ENCODE measurements at regions not wholly inside any gene's neighbourhood (a gene's known extent, or its start where the extent isn't known, plus 50 kb on each side); places are given as distances from the start of the nearest gene placed in this dataset.

- Histone ChIP-seq H3K9me3 (no peaks in the 10 kb centered on the region), H3K36me3 (no peaks in the 10 kb centered on the region), H3K27me3 (no peaks in the 10 kb centered on the region), H3K4me1 (no peaks in the 10 kb centered on the region), H3K4me3 (no peak overlapping the region), H3K27ac (no peak overlapping the region)
- TF ChIP-seq CTCF (IDR thresholded peaks at IDR 0.05) (no peak), POLR2A (IDR thresholded peaks at IDR 0.05) (no peak)
- intact Hi-C loops (cut with DNase I; ENCODE audit: low total_unique reads) = no loop called here
- no peak for DNase-seq
Observed at GRCh38 chr5:133730866-133731265, 118.5 kb upstream of the FSTL4 start.

- Histone ChIP-seq H3K27me3 (no peaks in the 10 kb centered on the region), H3K4me3 (no peak overlapping the region), H3K4me1 (no peaks in the 10 kb centered on the region), H3K27ac (no peak overlapping the region), H3K36me3 (no peaks in the 10 kb centered on the region), H3K9me3 (no peaks in the 10 kb centered on the region)
- intact Hi-C loops (cut with DNase I; ENCODE audit: low total_unique reads) = no loop called here
- TF ChIP-seq POLR2A (IDR thresholded peaks at IDR 0.05) (no peak), CTCF (IDR thresholded peaks at IDR 0.05) (no peak)
- DNase-seq = no peak
Observed at GRCh38 chr5:133730346-133730745, 118.0 kb upstream of the FSTL4 start.

- TF ChIP-seq POLR2A (IDR thresholded peaks at IDR 0.05) (no peak), CTCF (IDR thresholded peaks at IDR 0.05) (no peak)
- Histone ChIP-seq H3K4me1 (no peaks in the 10 kb centered on the region), H3K36me3 (no peaks in the 10 kb centered on the region), H3K27ac (no peak overlapping the region), H3K4me3 (no peak overlapping the region), H3K9me3 (no peaks in the 10 kb centered on the region), H3K27me3 (no peaks in the 10 kb centered on the region)
- intact Hi-C loops (cut with DNase I; ENCODE audit: low total_unique reads) = no loop called here
- DNase-seq = no peak
Observed at GRCh38 chr5:133729800-133730199, 117.5 kb upstream of the FSTL4 start.

GRCh38 chr5:133728475-133728874, 116.1 kb upstream of the FSTL4 start:
- H3K4me3 ChIP-seq = no peak overlapping the region
- H3K36me3 ChIP-seq = no peaks in the 10 kb centered on the region
- H3K27ac ChIP-seq = no peak overlapping the region
- H3K27me3 ChIP-seq = no peaks in the 10 kb centered on the region
- no peaks in the 10 kb centered on the region for H3K4me1 ChIP-seq
- intact Hi-C loops (cut with DNase I; ENCODE audit: low total_unique reads) = no loop called here
- DNase-seq = no peak
- TF ChIP-seq POLR2A (IDR thresholded peaks at IDR 0.05) (no peak), CTCF (IDR thresholded peaks at IDR 0.05) (no peak)
- H3K9me3 ChIP-seq = no peaks in the 10 kb centered on the region

GRCh38 chr5:133727636-133728035, 115.3 kb upstream of the FSTL4 start:
- TF ChIP-seq POLR2A (IDR thresholded peaks at IDR 0.05) (no peak), CTCF (IDR thresholded peaks at IDR 0.05) (no peak)
- H3K4me3 ChIP-seq = no peak overlapping the region
- no peaks in the 10 kb centered on the region for H3K9me3 ChIP-seq
- DNase-seq = no peak
- no peaks in the 10 kb centered on the region for H3K36me3 ChIP-seq
- H3K4me1 ChIP-seq = no peaks in the 10 kb centered on the region
- H3K27ac ChIP-seq = no peak overlapping the region
- H3K27me3 ChIP-seq = no peaks in the 10 kb centered on the region
- intact Hi-C loops (cut with DNase I; ENCODE audit: low total_unique reads) = no loop called here

All from uterus (tissue), 3 donors.